IMR-90 (cell line): ENCODE measurements at regions not wholly inside any gene's neighbourhood (a gene's known extent, or its start where the extent isn't known, plus 50 kb on each side); places are given as distances from the start of the nearest gene placed in this dataset.

Experiments used
- ATAC-seq: fragments of 200-7000 bp; cut with Tn5 transposase; 2 replicates; pipeline ENCODE4 v1.9.1; 2020; ENCODE audit warnings: low read depth, mild to moderate bottlenecking, moderate library complexity
- BruUV-seq: library from RNA; stranded (reverse); fragments of 400-500 nt; replicated peaks from 2 replicates; lab custom pipeline; 2021; lab: Mats Ljungman, UMichigan
- CTCF ChIA-PET: fragments of 300-600 bp; formaldehyde crosslinking; extraction: SDS; loops from one replicate; lab custom pipeline; 2021; ENCODE audit warnings: antibody characterized with exemption; lab: Yijun Ruan, JAX
- POLR2A ChIA-PET: fragments of 300-600 bp; sonication (Branson Sonifier 250); formaldehyde crosslinking; loops from one replicate; lab custom pipeline; 2022; ENCODE audit warnings: antibody characterized with exemption; ENCODE audit not compliant: unreplicated experiment; lab: Charles Lee
- DNase-seq: peaks from one replicate; pipeline ENCODE4 v3.0.0; 2013
- H2AFZ ChIP-seq: replicated peaks from 2 replicates; pipeline ENCODE3; 2013; ENCODE audit warnings: low read length, mild to moderate bottlenecking; ENCODE audit not compliant: poor library complexity
- H2AK5ac ChIP-seq: 2 replicates; pipeline ENCODE4 v1.6.1; 2013; ENCODE audit warnings: low read depth, low read length, inconsistent platforms
- H2AK9ac ChIP-seq: replicated peaks from 2 replicates; pipeline ENCODE3; 2013; ENCODE audit warnings: mild to moderate bottlenecking, low read depth, low read length, moderate library complexity; ENCODE audit not compliant: poor library complexity
- H2BK120ac ChIP-seq: 2 replicates; pipeline ENCODE4 v1.6.1; 2013; ENCODE audit warnings: low read depth, low read length, inconsistent platforms
- H2BK15ac ChIP-seq: 3 replicates; pipeline ENCODE4 v1.6.1; 2013; ENCODE audit warnings: low read depth, low read length, inconsistent platforms
- H2BK20ac ChIP-seq: 2 replicates; pipeline ENCODE4 v1.6.1; 2013; ENCODE audit warnings: low read depth, mild to moderate bottlenecking, inconsistent platforms, low read length, moderate library complexity
- H2BK5ac ChIP-seq: 2 replicates; pipeline ENCODE4 v1.6.1; 2013; ENCODE audit warnings: mild to moderate bottlenecking, low read depth, low read length, inconsistent platforms; ENCODE audit not compliant: poor library complexity, severe bottlenecking
- H3K14ac ChIP-seq: replicated peaks from 2 replicates; pipeline ENCODE4 v1.6.1; 2013; ENCODE audit warnings: low read depth, low read length, inconsistent platforms
- H3K18ac ChIP-seq: 2 replicates; pipeline ENCODE4 v1.6.1; 2013; ENCODE audit warnings: low read depth, low read length, control low read depth
- H3K23ac ChIP-seq: 2 replicates; pipeline ENCODE4 v1.6.1; 2013; ENCODE audit warnings: low read depth, low read length, inconsistent platforms
- H3K27ac ChIP-seq: 2 replicates; pipeline ENCODE4 v1.5.1; 2013; ENCODE audit warnings: mild to moderate bottlenecking, control low read depth, low read length; ENCODE audit not compliant: insufficient read depth
- H3K27me3 ChIP-seq: 2 replicates; pipeline ENCODE4 v1.6.1; 2013; ENCODE audit warnings: low read length; ENCODE audit not compliant: control insufficient read depth, insufficient read depth
- H3K36me3 ChIP-seq: 2 replicates; pipeline ENCODE4 v1.6.1; 2013; ENCODE audit warnings: low read length, mixed read lengths; ENCODE audit not compliant: control insufficient read depth, insufficient read depth
- H3K4ac ChIP-seq: 2 replicates; pipeline ENCODE4 v1.6.1; 2013; ENCODE audit warnings: low read depth, low read length, inconsistent platforms
- H3K4me1 ChIP-seq: 2 replicates; pipeline ENCODE4 v1.6.1; 2013; ENCODE audit warnings: low read length, mixed read lengths; ENCODE audit not compliant: control insufficient read depth, insufficient read depth
- H3K4me2 ChIP-seq: 2 replicates; pipeline ENCODE4 v1.6.1; 2013; ENCODE audit warnings: low read depth, mild to moderate bottlenecking, control low read depth, low read length, moderate library complexity
- H3K4me3 ChIP-seq: 2 replicates; pipeline ENCODE4 v1.5.1; 2013; ENCODE audit warnings: low read depth, mild to moderate bottlenecking, control low read depth, low read length, moderate library complexity; ENCODE audit not compliant: insufficient read depth
- H3K56ac ChIP-seq: 2 replicates; pipeline ENCODE4 v1.6.1; 2013; ENCODE audit warnings: low read length, inconsistent platforms; ENCODE audit not compliant: insufficient read depth; ENCODE audit errors: extremely low read depth
- H3K79me1 ChIP-seq, 2 experiments: 2 replicates each; pipeline ENCODE4 v1.6.1; 2013; ENCODE audit warnings: low read length in 2 of 2, inconsistent platforms in 1 of 2, low read depth in 1 of 2
- H3K9ac ChIP-seq: 2 replicates; pipeline ENCODE4 v1.6.1; 2013; ENCODE audit warnings: low read depth, low read length, control low read depth
- H3K9me1 ChIP-seq: 2 replicates; pipeline ENCODE4 v1.6.1; 2013; ENCODE audit warnings: low read length, inconsistent platforms; ENCODE audit not compliant: insufficient read depth
- H3K9me3 ChIP-seq: 2 replicates; pipeline ENCODE4 v1.6.1; 2013; ENCODE audit warnings: low read length; ENCODE audit not compliant: control insufficient read depth, insufficient read depth
- H4K20me1 ChIP-seq: 2 replicates; pipeline ENCODE4 v1.6.1; 2013; ENCODE audit warnings: low read length, inconsistent platforms; ENCODE audit not compliant: insufficient read depth
- H4K5ac ChIP-seq: 2 replicates; pipeline ENCODE4 v1.6.1; 2013; ENCODE audit warnings: mild to moderate bottlenecking, low read depth, low read length, control low read depth
- H4K8ac ChIP-seq, 2 experiments: 2 replicates each; pipeline ENCODE4 v1.6.1; 2013; ENCODE audit warnings: low read depth in 2 of 2, low read length in 2 of 2, control low read depth in 1 of 2, inconsistent platforms in 1 of 2
- H4K91ac ChIP-seq: 2 replicates; pipeline ENCODE4 v1.6.1; 2013; ENCODE audit warnings: low read depth, low read length, inconsistent platforms; ENCODE audit not compliant: insufficient read depth
- BHLHE40 ChIP-seq: fragments of 150-350 bp; IDR thresholded peaks from 2 replicates; pipeline ENCODE4 v1.6.1; 2016; ENCODE audit warnings: mild to moderate bottlenecking, low read depth, low read length
- CEBPB ChIP-seq: IDR thresholded peaks from 2 replicates; pipeline ENCODE4 v1.6.1; 2012; ENCODE audit warnings: low read depth, low read length, improper control_type of control experiment
- NFE2L2 ChIP-seq: fragments of 150-350 bp; IDR thresholded peaks from 2 replicates; pipeline ENCODE4 v1.6.1; 2016; ENCODE audit warnings: low read depth, mild to moderate bottlenecking, low read length
- RCOR1 ChIP-seq: IDR thresholded peaks from 2 replicates; pipeline ENCODE4 v1.6.1; 2012; ENCODE audit warnings: mild to moderate bottlenecking, low read length, improper control_type of control experiment; ENCODE audit not compliant: insufficient replicate concordance
- WGBS, 2 experiments: methylation state at CpG; one replicate each; pipeline versions ENCODE4 v1.1.5 to v1.1.7; 2013; ENCODE audit warnings: missing lambda C conversion rate in 2 of 2; ENCODE audit not compliant: insufficient read length in 1 of 2; ENCODE audit errors: extremely low coverage in 2 of 2; 5-methylcytosine and 5-hydroxymethylcytosine counted together
- dilution Hi-C: fragments of 300-500 bp; cut with HindIII; formaldehyde crosslinking; loops from one replicate; pipeline ENCODE4 v1.14.3; 2018; ENCODE audit warnings: low sequenced_read_pairs; ENCODE audit not compliant: unreplicated experiment
- in situ Hi-C: fragments of 300-500 bp; cut with MboI; formaldehyde crosslinking; loops from 3 replicates; pipeline ENCODE4 v1.14.3; 2019; ENCODE audit warnings: low sequenced_read_pairs, inconsistent platforms, mixed read lengths
- intact Hi-C: fragments of 100-400 bp; cut with micrococcal nuclease; formaldehyde crosslinking; loops from 2 replicates; pipeline ENCODE4 v1.10.0; 2022
- TF ChIP-seq, protein P1 (sequence below): fragments of 150-350 bp; IDR thresholded peaks from 2 replicates; pipeline ENCODE4 v1.6.1; 2016; ENCODE audit warnings: low read depth, mild to moderate bottlenecking, low read length, moderate library complexity, borderline replicate concordance

DNA sequence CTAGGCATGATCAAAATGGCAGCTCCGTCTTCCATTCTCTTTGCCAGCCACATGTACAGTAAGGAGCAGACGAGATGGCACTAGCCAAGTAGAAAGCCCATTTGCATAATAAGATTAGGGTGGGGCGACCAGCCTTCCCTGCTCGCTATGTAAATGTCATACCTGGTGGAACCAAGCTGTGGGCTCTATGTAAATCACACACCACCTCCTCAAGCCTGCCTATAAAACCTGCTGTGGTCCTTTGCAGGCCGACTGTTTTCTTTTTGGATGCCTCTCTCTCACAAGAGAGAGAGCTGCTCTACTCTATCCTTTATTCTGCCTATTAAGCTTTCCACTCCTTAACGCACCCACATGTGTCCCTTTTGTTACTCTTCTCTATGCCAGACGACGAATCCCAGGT, 1472.7 kb downstream of the ARAP2 start:
- H2BK20ac ChIP-seq, result no peak overlapping the region
- intact Hi-C loops, result no loop called here
- H3K79me1 ChIP-seq, result no peaks in the 10 kb centered on the region
- WGBS, 2 experiments, result 33% methylated on average over 1 of the region's 8 CpGs; no CpG with 5 or more reads in 1 of the 2 experiments
- no peak overlapping the region for H2AFZ ChIP-seq
- H4K20me1 ChIP-seq, result no peaks in the 10 kb centered on the region
- no peaks in the 10 kb centered on the region for H3K4me1 ChIP-seq
- BruUV-seq, result no TSS peak
- H3K23ac ChIP-seq, result no peak overlapping the region
- H4K5ac ChIP-seq, result no peak overlapping the region
- H3K9ac ChIP-seq, result no peak overlapping the region
- no peak overlapping the region for H3K4me2 ChIP-seq
- H3K18ac ChIP-seq, result no peak overlapping the region
- H4K8ac ChIP-seq, result no peak overlapping the region
- no peak overlapping the region for H2AK5ac ChIP-seq
- ChIA-PET POLR2A (no interaction called here), CTCF (no interaction called here)
- no peak for ATAC-seq
- no peak overlapping the region for H2BK5ac ChIP-seq
- H3K4me3 ChIP-seq, result no peak overlapping the region
- in situ Hi-C loops, result no loop called here
- H3K27me3 ChIP-seq, result no peaks in the 10 kb centered on the region
- no peak overlapping the region for H2BK120ac ChIP-seq
- dilution Hi-C loops, result no loop called here
- no peak overlapping the region for H3K56ac ChIP-seq
- H3K9me3 ChIP-seq, result peaks cover 1% of the 10 kb centered on the region
- H3K27ac ChIP-seq, result no peak overlapping the region
- H3K36me3 ChIP-seq, result no peaks in the 10 kb centered on the region
- H4K91ac ChIP-seq, result no peak overlapping the region
- no peak overlapping the region for H3K14ac ChIP-seq
- no peak overlapping the region for H2BK15ac ChIP-seq
- H3K9me1 ChIP-seq, result no peaks in the 10 kb centered on the region
- no peak overlapping the region for H3K4ac ChIP-seq
- no peak for DNase-seq
- TF ChIP-seq, protein P1, sequence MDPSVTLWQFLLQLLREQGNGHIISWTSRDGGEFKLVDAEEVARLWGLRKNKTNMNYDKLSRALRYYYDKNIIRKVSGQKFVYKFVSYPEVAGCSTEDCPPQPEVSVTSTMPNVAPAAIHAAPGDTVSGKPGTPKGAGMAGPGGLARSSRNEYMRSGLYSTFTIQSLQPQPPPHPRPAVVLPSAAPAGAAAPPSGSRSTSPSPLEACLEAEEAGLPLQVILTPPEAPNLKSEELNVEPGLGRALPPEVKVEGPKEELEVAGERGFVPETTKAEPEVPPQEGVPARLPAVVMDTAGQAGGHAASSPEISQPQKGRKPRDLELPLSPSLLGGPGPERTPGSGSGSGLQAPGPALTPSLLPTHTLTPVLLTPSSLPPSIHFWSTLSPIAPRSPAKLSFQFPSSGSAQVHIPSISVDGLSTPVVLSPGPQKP, result no peak
- no peak for TF ChIP-seq BHLHE40
- TF ChIP-seq RCOR1, result no peak
- no peak for TF ChIP-seq CEBPB
- TF ChIP-seq NFE2L2, result no peak
- H2AK9ac ChIP-seq, result no peak overlapping the region
